Thoracic aorta (tissue), 2 donors: ENCODE measurements at regions not wholly inside any gene's neighbourhood (a gene's known extent, or its start where the extent isn't known, plus 50 kb on each side); places are given as distances from the start of the nearest gene placed in this dataset.

Source experiments
- ATAC-seq: fragments of 150-250 bp; one replicate; pipeline ENCODE4 v1.8.0; 2017; ENCODE audit warnings: low read depth; ENCODE audit not compliant: insufficient number of reproducible peaks, low FRiP score
- DNase-seq: peaks from one replicate; pipeline ENCODE4 v3.0.0-alpha.2; 2020; ENCODE audit warnings: low spot score
- H3K27ac ChIP-seq, 2 donors: fragments of 200-600 bp; sonication (generic); 1 replicate in 1 of 2; 2 replicates in 1 of 2; pipeline ENCODE4 v1.5.1; 2016; ENCODE audit warnings: mild to moderate bottlenecking in 2 of 2, moderate library complexity in 2 of 2
- H3K27me3 ChIP-seq: fragments of 200-600 bp; sonication (generic); replicated peaks from 2 replicates; pipeline ENCODE4 v1.6.0; 2016; ENCODE audit warnings: mild to moderate bottlenecking; ENCODE audit not compliant: insufficient read depth
- H3K36me3 ChIP-seq: fragments of 200-600 bp; sonication (generic); one replicate; pipeline ENCODE4 v1.5.1; 2016
- H3K4me1 ChIP-seq, 2 donors: fragments of 200-600 bp; sonication (generic); 1 replicate in 1 of 2; 2 replicates in 1 of 2; pipeline versions ENCODE4 v1.5.1 to v1.6.0; 2016; ENCODE audit warnings: low read depth in 2 of 2, mild to moderate bottlenecking in 1 of 2; ENCODE audit not compliant: control insufficient read depth in 1 of 2
- H3K4me3 ChIP-seq: fragments of 200-600 bp; sonication (generic); 2 replicates; pipeline ENCODE4 v1.5.1; 2016; ENCODE audit warnings: mild to moderate bottlenecking
- H3K9me3 ChIP-seq: fragments of 200-600 bp; sonication (generic); 2 replicates; pipeline ENCODE4 v1.5.1; 2016
- TF ChIP-seq, protein P1 (sequence below): fragments of 200-600 bp; sonication (generic); IDR thresholded peaks from one replicate; pipeline ENCODE4 v1.5.1; 2019; ENCODE audit warnings: antibody characterized with exemption

DNA sequence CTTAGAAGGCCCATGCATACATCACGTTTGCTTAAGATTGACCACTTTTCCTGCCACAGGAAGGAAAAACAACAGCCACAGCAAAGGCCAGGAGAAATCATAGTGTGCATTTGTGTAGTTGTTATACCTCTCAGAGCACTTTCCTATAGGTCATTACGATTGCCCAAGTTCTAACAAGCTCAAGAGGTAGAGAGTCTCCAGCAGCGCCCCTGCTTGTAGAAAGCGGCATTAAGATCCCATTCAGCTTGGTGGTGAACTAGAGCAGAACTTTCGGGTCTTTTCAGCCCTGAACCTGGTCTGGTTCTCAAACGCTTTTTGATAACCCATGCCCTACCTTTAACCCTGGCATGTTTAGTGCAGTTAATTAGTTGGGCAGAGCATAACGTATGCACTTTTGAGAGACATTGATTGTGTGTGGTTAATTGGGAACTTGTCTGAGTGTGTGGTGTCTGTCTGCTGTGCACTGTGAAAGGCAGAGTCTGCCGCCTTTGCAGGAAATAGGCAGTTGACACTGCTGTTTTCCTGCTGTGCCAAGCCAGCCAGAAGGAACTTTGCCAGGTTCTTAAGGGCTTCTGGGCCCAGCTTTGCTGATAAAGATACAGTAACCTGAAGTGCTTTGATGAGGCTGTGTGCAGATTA, 109.9 kb upstream of the CLMP start:
- ATAC-seq, result no peak
- no peaks in the 10 kb centered on the region for H3K36me3 ChIP-seq
- DNase-seq, result no peak
- H3K4me1 ChIP-seq, result peaks cover 6 to 7% of the 10 kb centered on the region in 2 donors
- H3K4me3 ChIP-seq, result no peak overlapping the region
- H3K9me3 ChIP-seq, result no peaks in the 10 kb centered on the region
- H3K27ac ChIP-seq, result no peak overlapping the region
- TF ChIP-seq, protein P1, sequence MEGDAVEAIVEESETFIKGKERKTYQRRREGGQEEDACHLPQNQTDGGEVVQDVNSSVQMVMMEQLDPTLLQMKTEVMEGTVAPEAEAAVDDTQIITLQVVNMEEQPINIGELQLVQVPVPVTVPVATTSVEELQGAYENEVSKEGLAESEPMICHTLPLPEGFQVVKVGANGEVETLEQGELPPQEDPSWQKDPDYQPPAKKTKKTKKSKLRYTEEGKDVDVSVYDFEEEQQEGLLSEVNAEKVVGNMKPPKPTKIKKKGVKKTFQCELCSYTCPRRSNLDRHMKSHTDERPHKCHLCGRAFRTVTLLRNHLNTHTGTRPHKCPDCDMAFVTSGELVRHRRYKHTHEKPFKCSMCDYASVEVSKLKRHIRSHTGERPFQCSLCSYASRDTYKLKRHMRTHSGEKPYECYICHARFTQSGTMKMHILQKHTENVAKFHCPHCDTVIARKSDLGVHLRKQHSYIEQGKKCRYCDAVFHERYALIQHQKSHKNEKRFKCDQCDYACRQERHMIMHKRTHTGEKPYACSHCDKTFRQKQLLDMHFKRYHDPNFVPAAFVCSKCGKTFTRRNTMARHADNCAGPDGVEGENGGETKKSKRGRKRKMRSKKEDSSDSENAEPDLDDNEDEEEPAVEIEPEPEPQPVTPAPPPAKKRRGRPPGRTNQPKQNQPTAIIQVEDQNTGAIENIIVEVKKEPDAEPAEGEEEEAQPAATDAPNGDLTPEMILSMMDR, result no peak
- H3K27me3 ChIP-seq, result no peaks in the 10 kb centered on the region

DNA sequence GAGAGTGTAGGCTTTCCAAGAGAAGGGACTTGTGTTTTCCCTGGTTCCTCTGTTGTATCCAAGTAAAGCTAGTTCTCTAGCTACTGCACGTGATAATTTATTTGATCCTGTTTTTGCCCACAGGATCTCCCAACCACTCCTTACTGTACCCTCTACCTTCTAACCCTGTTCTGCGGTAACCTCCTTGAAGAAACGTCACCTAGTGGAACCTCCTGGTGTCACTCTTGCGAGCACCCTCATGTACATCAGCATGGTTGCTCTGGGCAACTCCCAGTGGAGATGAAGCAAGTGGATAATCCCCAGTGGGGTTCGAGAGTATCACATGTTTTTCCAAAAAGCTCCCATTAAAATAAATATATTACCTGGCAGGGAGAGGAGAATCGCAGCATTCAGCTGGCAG, 108.9 kb upstream of the CLMP start:
- TF ChIP-seq, protein P1, result no peak
- ATAC-seq, result no peak
- H3K27ac ChIP-seq, result no peak overlapping the region

DNA sequence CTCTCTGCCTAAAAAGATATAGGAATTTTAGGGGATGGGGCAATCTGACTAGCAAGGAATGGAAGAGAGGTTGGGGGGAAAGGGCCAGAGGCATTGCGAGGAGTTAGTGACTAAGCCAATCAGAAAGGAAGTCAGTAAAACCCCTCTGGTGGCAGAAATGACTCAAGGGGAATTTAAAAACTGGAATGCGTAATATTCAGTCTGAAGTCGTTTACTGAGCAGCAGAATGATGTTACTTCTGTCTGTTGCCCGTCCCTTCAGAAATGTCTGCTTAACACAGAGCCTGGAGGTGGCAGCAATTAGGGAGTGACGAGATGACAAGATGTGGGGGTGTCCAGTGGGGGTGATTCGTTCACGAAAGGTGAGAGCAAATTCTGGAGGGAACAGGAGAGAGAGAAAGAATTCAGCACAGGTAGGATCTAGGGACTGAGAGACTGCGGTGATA, 107.7 kb upstream of the CLMP start:
- Histone ChIP-seq H3K27ac (no peak overlapping the region), H3K36me3 (no peaks in the 10 kb centered on the region), H3K4me3 (no peak overlapping the region), H3K9me3 (no peaks in the 10 kb centered on the region), H3K27me3 (no peaks in the 10 kb centered on the region), H3K4me1 (peaks cover 6 to 7% of the 10 kb centered on the region in 2 donors)
- TF ChIP-seq, protein P1, result no peak
- ATAC-seq (no peak), DNase-seq (no peak)

More for the DNA sequence above, 108.9 kb upstream of the CLMP start:
- H3K4me3 ChIP-seq, result no peak overlapping the region
- H3K36me3 ChIP-seq, result no peaks in the 10 kb centered on the region
- no peaks in the 10 kb centered on the region for H3K9me3 ChIP-seq
- peaks cover 6 to 7% of the 10 kb centered on the region in 2 donors for H3K4me1 ChIP-seq
- H3K27me3 ChIP-seq, result no peaks in the 10 kb centered on the region
- no peak for DNase-seq

DNA sequence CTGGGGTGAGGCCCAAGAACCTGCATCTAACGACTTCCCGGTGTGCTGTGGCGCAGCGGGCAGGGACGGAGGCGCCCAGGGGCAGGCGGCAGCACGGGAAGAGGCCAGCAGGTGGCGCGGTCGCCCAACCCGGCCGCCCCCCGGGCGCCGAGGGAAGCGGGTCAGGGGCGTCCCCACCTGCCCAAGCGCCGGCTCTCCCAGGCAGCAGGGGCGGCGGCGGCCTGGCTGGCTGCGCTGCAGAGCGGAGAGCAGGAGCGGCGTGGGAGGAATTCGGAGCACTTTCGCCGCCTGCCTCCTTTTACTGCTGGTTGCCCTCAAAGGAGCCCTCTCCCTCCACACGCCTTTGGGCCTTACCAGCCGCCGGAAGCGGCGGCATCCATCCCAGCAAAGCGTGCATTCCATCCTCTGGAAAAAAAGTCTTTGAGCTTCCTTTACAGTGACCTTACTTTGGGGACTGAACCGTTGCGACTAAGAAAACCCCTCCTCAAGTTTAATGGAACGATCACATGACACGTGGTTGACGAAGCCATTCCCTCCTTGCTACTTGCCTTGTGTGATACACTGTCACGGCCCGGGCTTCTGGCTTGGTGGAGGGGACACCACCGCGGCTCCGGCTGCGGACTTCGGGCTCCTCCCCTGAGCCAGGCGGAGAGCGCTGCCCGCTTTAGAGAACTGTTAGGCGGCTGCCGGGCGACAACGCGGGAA, 106.8 kb upstream of the CLMP start:
- DNase-seq (no peak), ATAC-seq (peak; percentile 26)
- Histone ChIP-seq H3K27me3 (no peaks in the 10 kb centered on the region), H3K4me3 (peak overlapping the region; percentile 76), H3K36me3 (no peaks in the 10 kb centered on the region), H3K4me1 (peaks cover 6 to 7% of the 10 kb centered on the region in 2 donors), H3K9me3 (no peaks in the 10 kb centered on the region), H3K27ac (no peak overlapping the region)
- TF ChIP-seq, protein P1, result peak; percentile 84

DNA sequence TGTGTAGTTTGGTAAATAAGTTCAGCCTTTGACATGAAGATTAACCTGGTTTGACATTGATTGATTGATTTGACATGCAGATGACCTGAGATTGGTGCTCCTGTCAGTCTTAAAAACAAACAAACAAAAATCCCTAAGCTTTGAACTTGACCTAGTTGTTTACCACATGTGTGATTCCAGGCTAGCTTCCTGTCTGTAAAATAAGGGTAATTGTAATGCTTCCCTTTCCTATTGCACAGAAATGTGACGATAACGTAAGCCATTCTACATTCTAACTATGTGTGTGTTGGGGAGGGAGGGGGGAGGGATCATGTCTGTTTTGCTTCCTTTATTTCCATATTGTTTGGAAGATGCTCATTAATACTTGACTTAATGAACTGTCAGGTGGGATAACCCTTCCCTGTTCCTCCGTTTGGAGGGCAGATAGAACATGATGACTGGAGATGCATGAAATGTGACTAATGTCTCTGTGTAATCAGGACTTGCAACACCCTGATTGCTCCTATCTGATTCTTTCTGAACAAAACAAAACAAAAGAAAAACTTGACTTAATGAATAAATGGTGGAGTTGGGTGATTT, 106.1 kb upstream of the CLMP start:
- DNase-seq, result no peak
- H3K27ac ChIP-seq, result no peak overlapping the region
- H3K4me3 ChIP-seq, result peak overlapping the region; percentile 76
- no peaks in the 10 kb centered on the region for H3K27me3 ChIP-seq
- no peaks in the 10 kb centered on the region for H3K9me3 ChIP-seq
- ATAC-seq, result no peak
- TF ChIP-seq, protein P1, result no peak
- peaks cover 6 to 7% of the 10 kb centered on the region in 2 donors for H3K4me1 ChIP-seq
- no peaks in the 10 kb centered on the region for H3K36me3 ChIP-seq
